Adrenal gland (tissue), 9 donors: ENCODE measurements at regions not wholly inside any gene's neighbourhood (a gene's known extent, or its start where the extent isn't known, plus 50 kb on each side); places are given as distances from the start of the nearest gene placed in this dataset.

ENCODE experiments used
- DNase-seq, 7 donors: peaks; one replicate each; pipeline ENCODE4 v3.0.0-alpha.2; 2019 to 2020
- H3K27ac ChIP-seq, 5 donors: fragments of 200-600 bp; sonication (generic) in 4 of 5; 1 replicate in 3 of 5; 2 replicates in 2 of 5; pipeline versions ENCODE4 v1.5.1 to v1.8.0; 2016 to 2020; ENCODE audit warnings: mild to moderate bottlenecking in 1 of 5
- H3K27me3 ChIP-seq: fragments of 200-600 bp; 2 replicates; pipeline ENCODE4 v1.8.0; 2021
- H3K36me3 ChIP-seq, 2 donors: fragments of 200-600 bp; replicated peaks in 1 of 2; 1 replicate in 1 of 2; 2 replicates in 1 of 2; pipeline versions ENCODE4 v1.5.1 to v1.8.0; 2018 to 2022
- H3K4me1 ChIP-seq, 2 donors: fragments of 200-600 bp; replicated peaks in 1 of 2; 1 replicate in 1 of 2; 2 replicates in 1 of 2; pipeline versions ENCODE4 v1.5.1 to v1.8.0; 2018 to 2021
- H3K4me3 ChIP-seq, 4 donors: fragments of 200-600 bp; sonication (generic) in 3 of 4; one replicate each; pipeline ENCODE4 v1.5.1; 2016 to 2018
- H3K9me3 ChIP-seq, 3 donors: fragments of 200-600 bp; sonication (generic) in 1 of 3; replicated peaks in 1 of 3; 1 replicate in 2 of 3; 2 replicates in 1 of 3; pipeline versions ENCODE4 v1.5.1 to v1.8.0; 2016 to 2021
- CTCF ChIP-seq, 6 experiments: fragments of 450-650 bp in 4 of 6; fragments of 200-600 bp in 2 of 6; sonication (generic) in 1 of 6; IDR thresholded peaks; 1 replicate in 5 of 6; 2 replicates in 1 of 6; pipeline versions ENCODE4 v1.5.1 to v1.8.0; 2016 to 2021; ENCODE audit warnings: antibody characterized with exemption in 6 of 6, mild to moderate bottlenecking in 2 of 6, moderate library complexity in 1 of 6
- POLR2A ChIP-seq, 2 donors: fragments of 450-650 bp; IDR thresholded peaks; one replicate each; pipeline ENCODE4 v1.6.1; 2017; ENCODE audit warnings: antibody characterized with exemption in 2 of 2, mild to moderate bottlenecking in 2 of 2, moderate library complexity in 1 of 2
- WGBS, 4 donors: extraction: QIAGEN DNeasy Blood & Tissue Kit in 2 of 4; methylation state at CpG; one replicate each; pipeline versions ENCODE4 v1.1.5 to v1.1.7; 2013 to 2017; 5-methylcytosine and 5-hydroxymethylcytosine counted together
- intact Hi-C, 2 donors: fragments of 100-400 bp; cut with DNase I; formaldehyde crosslinking; loops; one replicate each; pipeline versions ENCODE4 v1.14.1 to v1.15.0; 2022 to 2023
- donor health status: healthy with polysubstance abuse.
- donor health status: Bipolar disorder and iron deficiency.
- donor health status: DM: yes; HTN: yes; CAD: no.
- donor health status: DM: no; HTN: no; CAD: no.
- donor health status: DM: no; HTN: no; CAD: no.

- TF ChIP-seq CTCF (IDR thresholded peaks at IDR 0.05) (no peak), POLR2A (IDR thresholded peaks at IDR 0.05) (no peak)
- intact Hi-C loops, result no loop called here
- H3K4me3 ChIP-seq, result no peak overlapping the region
- H3K27ac ChIP-seq, result no peak overlapping the region
- DNase-seq, result no peak
- peaks cover 12% of the 10 kb centered on the region for H3K27me3 ChIP-seq
- 65 to 90% (median 75%) methylated on average over 4 of the region's 4 CpGs for WGBS, 4 donors
- H3K36me3 ChIP-seq, result no peaks in the 10 kb centered on the region
- H3K4me1 ChIP-seq, result no peaks in the 10 kb centered on the region
- H3K9me3 ChIP-seq, result no peaks in the 10 kb centered on the region
Observed at GRCh38 chr10:117727421-117727820, 184.9 kb downstream of the EMX2 start.

GRCh38 chr10:117728087-117728486 is 185.5 kb downstream of the EMX2 start:
- TF ChIP-seq POLR2A (IDR thresholded peaks at IDR 0.05), result no peak
- TF ChIP-seq CTCF (IDR thresholded peaks at IDR 0.05), result no peak

GRCh38 chr10:117729156-117729555 is 186.6 kb downstream of the EMX2 start:
- Histone ChIP-seq H3K27ac (no peak overlapping the region), H3K36me3 (no peaks in the 10 kb centered on the region), H3K9me3 (no peaks in the 10 kb centered on the region), H3K4me1 (no peaks in the 10 kb centered on the region), H3K4me3 (no peak overlapping the region), H3K27me3 (peaks cover 13% of the 10 kb centered on the region)
- 75 to 87% (median 83%) methylated on average over 2 to 4 of the region's 4 CpGs for WGBS, 4 donors
- no peak for TF ChIP-seq POLR2A (IDR thresholded peaks at IDR 0.05)
- no peak for TF ChIP-seq CTCF (IDR thresholded peaks at IDR 0.05)
- DNase-seq, result no peak
- intact Hi-C loops, result no loop called here

More at GRCh38 chr10:117728087-117728486, 185.5 kb downstream of the EMX2 start:
- H3K4me3 ChIP-seq, result no peak overlapping the region
- no peaks in the 10 kb centered on the region for H3K36me3 ChIP-seq
- H3K27me3 ChIP-seq, result peaks cover 12% of the 10 kb centered on the region
- H3K4me1 ChIP-seq, result no peaks in the 10 kb centered on the region
- H3K27ac ChIP-seq, result no peak overlapping the region
- DNase-seq, result no peak
- intact Hi-C loops, result no loop called here
- H3K9me3 ChIP-seq, result no peaks in the 10 kb centered on the region

GRCh38 chr10:117731121-117731791 is 188.7 kb downstream of the EMX2 start:
- TF ChIP-seq POLR2A (IDR thresholded peaks at IDR 0.05) (no peak), CTCF (IDR thresholded peaks at IDR 0.05) (no peak)
- Histone ChIP-seq H3K27me3 (peaks cover 29% of the 10 kb centered on the region), H3K36me3 (no peaks in the 10 kb centered on the region), H3K9me3 (no peaks in the 10 kb centered on the region), H3K27ac (no peak overlapping the region), H3K4me1 (no peaks in the 10 kb centered on the region), H3K4me3 (no peak overlapping the region)
- 59 to 62% (median 61%) methylated on average over 17 of the region's 17 CpGs for WGBS, 4 donors
- DNase-seq, result no peak
- intact Hi-C loops, result no loop called here
